ENCODE measurements at regions not wholly inside any gene's neighbourhood (a gene's known extent, or its start where the extent isn't known, plus 50 kb on each side); places are given as distances from the start of the nearest gene placed in this dataset.

GRCh38 chr2:22481486-22482259 is 903.3 kb upstream of the KLHL29 start:
- H3K36me3 ChIP-seq (ENCODE audit: control insufficient read depth, insufficient read depth, low read length) = no peaks in the 10 kb centered on the region
- no peak for TF ChIP-seq CTCF (IDR thresholded peaks at IDR 0.05; ENCODE audit: insufficient read depth in 1 of 2, low read depth in 1 of 2, low read length in 1 of 2, severe bottlenecking in 1 of 2, unreplicated experiment in 1 of 2)
- Mint-ChIP-seq H3K4me3 (ENCODE audit: unreplicated experiment) (no peak overlapping the region), H3K4me1 (ENCODE audit: low read depth, unreplicated experiment) (no peaks in the 10 kb centered on the region), H3K27ac (ENCODE audit: unreplicated experiment) (no peak overlapping the region), H3K36me3 (ENCODE audit: insufficient read depth, unreplicated experiment) (no peaks in the 10 kb centered on the region), H3K27me3 (ENCODE audit: insufficient read depth, unreplicated experiment) (no peaks in the 10 kb centered on the region), H3K9me3 (ENCODE audit: unreplicated experiment) (no peaks in the 10 kb centered on the region)
- intact Hi-C loops (cut with micrococcal nuclease; ENCODE audit: unreplicated experiment) = no loop called here
- ChIA-PET CTCF (no interaction called here), POLR2A (no interaction called here)
- no TSS peak for BruUV-seq (replicated peaks)
- H3K4me1 ChIP-seq = no peaks in the 10 kb centered on the region
- H3K9me3 ChIP-seq = no peaks in the 10 kb centered on the region
- DNase-seq = no peak
- H3K4me3 ChIP-seq (ENCODE audit: low read depth, low read length) = no peak overlapping the region
- no peaks in the 10 kb centered on the region for H3K27me3 ChIP-seq (replicated peaks; ENCODE audit: control insufficient read depth, insufficient read depth, low read length)

- Mint-ChIP-seq H3K27me3 (ENCODE audit: insufficient read depth, unreplicated experiment) (peaks cover 4% of the 10 kb centered on the region), H3K4me3 (ENCODE audit: unreplicated experiment) (no peak overlapping the region), H3K4me1 (ENCODE audit: low read depth, unreplicated experiment) (no peaks in the 10 kb centered on the region), H3K27ac (ENCODE audit: unreplicated experiment) (no peak overlapping the region), H3K9me3 (ENCODE audit: unreplicated experiment) (no peaks in the 10 kb centered on the region), H3K36me3 (ENCODE audit: insufficient read depth, unreplicated experiment) (no peaks in the 10 kb centered on the region)
- ChIA-PET CTCF (no interaction called here), POLR2A (no interaction called here)
- intact Hi-C loops (cut with micrococcal nuclease; ENCODE audit: unreplicated experiment) = no loop called here
- no TSS peak for BruUV-seq (replicated peaks)
- no peaks in the 10 kb centered on the region for H3K36me3 ChIP-seq (ENCODE audit: control insufficient read depth, insufficient read depth, low read length)
- no peak for TF ChIP-seq CTCF (IDR thresholded peaks at IDR 0.05; ENCODE audit: insufficient read depth in 1 of 2, low read depth in 1 of 2, low read length in 1 of 2, severe bottlenecking in 1 of 2, unreplicated experiment in 1 of 2)
- H3K9me3 ChIP-seq = no peaks in the 10 kb centered on the region
- no peak for DNase-seq
- no peaks in the 10 kb centered on the region for H3K27me3 ChIP-seq (replicated peaks; ENCODE audit: control insufficient read depth, insufficient read depth, low read length)
- H3K4me1 ChIP-seq = no peaks in the 10 kb centered on the region
- H3K4me3 ChIP-seq (ENCODE audit: low read depth, low read length) = no peak overlapping the region
These were observed 901.9 kb upstream of the KLHL29 start for GRCh38 chr2:22483036-22483435.

GRCh38 chr2:22485486-22485885 is 899.5 kb upstream of the KLHL29 start:
- Histone ChIP-seq H3K4me1 (no peaks in the 10 kb centered on the region), H3K36me3 (ENCODE audit: control insufficient read depth, insufficient read depth, low read length) (no peaks in the 10 kb centered on the region), H3K4me3 (ENCODE audit: low read depth, low read length) (no peak overlapping the region), H3K9me3 (no peaks in the 10 kb centered on the region), H3K27me3 (replicated peaks; ENCODE audit: control insufficient read depth, insufficient read depth, low read length) (no peaks in the 10 kb centered on the region)
- no peak for TF ChIP-seq CTCF (IDR thresholded peaks at IDR 0.05; ENCODE audit: insufficient read depth in 1 of 2, low read depth in 1 of 2, low read length in 1 of 2, severe bottlenecking in 1 of 2, unreplicated experiment in 1 of 2)
- no peaks in the 10 kb centered on the region for H3K9me3 Mint-ChIP-seq (ENCODE audit: unreplicated experiment)
- H3K36me3 Mint-ChIP-seq (ENCODE audit: insufficient read depth, unreplicated experiment) = no peaks in the 10 kb centered on the region
- no TSS peak for BruUV-seq (replicated peaks)
- no peaks in the 10 kb centered on the region for H3K4me1 Mint-ChIP-seq (ENCODE audit: low read depth, unreplicated experiment)
- H3K27ac Mint-ChIP-seq (ENCODE audit: unreplicated experiment) = no peak overlapping the region
- no peak overlapping the region for H3K4me3 Mint-ChIP-seq (ENCODE audit: unreplicated experiment)
- no peak for DNase-seq
- H3K27me3 Mint-ChIP-seq (ENCODE audit: insufficient read depth, unreplicated experiment) = peaks cover 10% of the 10 kb centered on the region
- CTCF ChIA-PET = no interaction called here
- intact Hi-C loops (cut with micrococcal nuclease; ENCODE audit: unreplicated experiment) = no loop called here
- POLR2A ChIA-PET = no interaction called here

Measured in Caco-2 (cell line).